HFFc6 (cell line): ENCODE measurements at regions not wholly inside any gene's neighbourhood (a gene's known extent, or its start where the extent isn't known, plus 50 kb on each side); places are given as distances from the start of the nearest gene placed in this dataset.
A peak's percentile ranks its signal among the peaks of the same experiment; 100 is the strongest.

ENCODE experiments used
- DNase-seq: peaks from one replicate; pipeline ENCODE4 v3.0.0-alpha.2; 2018
- H3K27ac Mint-ChIP-seq: 2 replicates; pipeline ENCODE4 v1.8.0; 2020; ENCODE audit warnings: mild to moderate bottlenecking, mixed read lengths
- H3K27me3 Mint-ChIP-seq: 2 replicates; pipeline ENCODE4 v1.8.0; 2021; ENCODE audit warnings: mild to moderate bottlenecking, moderate library complexity, mixed read lengths; ENCODE audit not compliant: insufficient read depth
- H3K36me3 Mint-ChIP-seq: 2 replicates; pipeline ENCODE4 v1.8.0; 2021; ENCODE audit warnings: low read depth, mixed read lengths
- H3K4me1 Mint-ChIP-seq: 2 replicates; pipeline ENCODE4 v1.8.0; 2020; ENCODE audit warnings: low read depth, mixed read lengths
- H3K4me3 Mint-ChIP-seq: 2 replicates; pipeline ENCODE4 v1.8.0; 2020; ENCODE audit warnings: mild to moderate bottlenecking, moderate library complexity, mixed read lengths
- H3K9me3 Mint-ChIP-seq: 2 replicates; pipeline ENCODE4 v1.8.0; 2020; ENCODE audit warnings: mild to moderate bottlenecking, mixed read lengths
- CTCF ChIP-seq: fragments of 200-600 bp; sonication (generic); IDR thresholded peaks from 2 replicates; pipeline ENCODE4 v1.5.0; 2021; ENCODE audit warnings: antibody characterized with exemption, mild to moderate bottlenecking

GRCh38 chr6:11951868-11952267, 60.2 kb upstream of the HIVEP1 start:
- H3K27ac Mint-ChIP-seq, result no peak overlapping the region
- H3K9me3 Mint-ChIP-seq, result no peaks in the 10 kb centered on the region
- H3K36me3 Mint-ChIP-seq, result no peaks in the 10 kb centered on the region
- H3K27me3 Mint-ChIP-seq, result no peaks in the 10 kb centered on the region
- H3K4me1 Mint-ChIP-seq, result no peaks in the 10 kb centered on the region
- H3K4me3 Mint-ChIP-seq, result no peak overlapping the region
- no peak for DNase-seq
- TF ChIP-seq CTCF, result no peak

GRCh38 chr6:11950109-11950508, 62.0 kb upstream of the HIVEP1 start:
- Mint-ChIP-seq H3K27ac (no peak overlapping the region), H3K4me3 (no peak overlapping the region), H3K36me3 (no peaks in the 10 kb centered on the region), H3K4me1 (no peaks in the 10 kb centered on the region), H3K27me3 (no peaks in the 10 kb centered on the region), H3K9me3 (no peaks in the 10 kb centered on the region)
- DNase-seq, result no peak
- no peak for TF ChIP-seq CTCF

GRCh38 chr6:11947575-11947974, 64.5 kb upstream of the HIVEP1 start:
- Mint-ChIP-seq H3K27ac (no peak overlapping the region), H3K4me3 (no peak overlapping the region), H3K4me1 (no peaks in the 10 kb centered on the region), H3K9me3 (no peaks in the 10 kb centered on the region), H3K36me3 (no peaks in the 10 kb centered on the region), H3K27me3 (no peaks in the 10 kb centered on the region)
- DNase-seq, result no peak
- TF ChIP-seq CTCF, result no peak

- Mint-ChIP-seq H3K4me3 (no peak overlapping the region), H3K27me3 (no peaks in the 10 kb centered on the region), H3K9me3 (no peaks in the 10 kb centered on the region), H3K36me3 (no peaks in the 10 kb centered on the region), H3K4me1 (no peaks in the 10 kb centered on the region), H3K27ac (no peak overlapping the region)
- DNase-seq, result no peak
- TF ChIP-seq CTCF, result peak; percentile 31
These were observed 65.0 kb upstream of the HIVEP1 start for GRCh38 chr6:11947063-11947462.

GRCh38 chr6:11944111-11944510, 68.0 kb upstream of the HIVEP1 start:
- Mint-ChIP-seq H3K36me3 (no peaks in the 10 kb centered on the region), H3K4me1 (no peaks in the 10 kb centered on the region), H3K9me3 (no peaks in the 10 kb centered on the region), H3K27me3 (no peaks in the 10 kb centered on the region), H3K27ac (no peak overlapping the region), H3K4me3 (no peak overlapping the region)
- no peak for DNase-seq
- TF ChIP-seq CTCF, result no peak

GRCh38 chr6:11943060-11943459, 69.1 kb upstream of the HIVEP1 start:
- Mint-ChIP-seq H3K4me3 (no peak overlapping the region), H3K4me1 (no peaks in the 10 kb centered on the region), H3K27me3 (no peaks in the 10 kb centered on the region), H3K36me3 (no peaks in the 10 kb centered on the region), H3K9me3 (no peaks in the 10 kb centered on the region), H3K27ac (no peak overlapping the region)
- no peak for TF ChIP-seq CTCF
- no peak for DNase-seq
